Uterus (tissue), 3 donors: ENCODE measurements at regions not wholly inside any gene's neighbourhood (a gene's known extent, or its start where the extent isn't known, plus 50 kb on each side); places are given as distances from the start of the nearest gene placed in this dataset.

Experiments
- DNase-seq, 2 donors: peaks; one replicate each; pipeline ENCODE4 v3.0.0-alpha.2; 2019 to 2020
- H3K27ac ChIP-seq, 2 donors: fragments of 200-600 bp; sonication (generic); 1 replicate in 1 of 2; 2 replicates in 1 of 2; pipeline ENCODE4 v1.5.1; 2016 to 2018
- H3K27me3 ChIP-seq, 2 donors: fragments of 200-600 bp; sonication (generic); one replicate each; pipeline ENCODE4 v1.5.1; 2018 to 2019; ENCODE audit warnings: control low read depth in 1 of 2
- H3K36me3 ChIP-seq, 2 donors: fragments of 200-600 bp; sonication (generic); one replicate each; pipeline ENCODE4 v1.5.1; 2019; ENCODE audit warnings: control low read depth in 1 of 2
- H3K4me1 ChIP-seq, 2 donors: fragments of 200-600 bp; sonication (generic); one replicate each; pipeline ENCODE4 v1.5.1; 2018 to 2019; ENCODE audit warnings: control low read depth in 1 of 2
- H3K4me3 ChIP-seq, 2 donors: fragments of 200-600 bp; sonication (generic); 1 replicate in 1 of 2; 2 replicates in 1 of 2; pipeline ENCODE4 v1.5.1; 2018 to 2019; ENCODE audit warnings: mild to moderate bottlenecking in 1 of 2
- H3K9me3 ChIP-seq, 2 donors: fragments of 200-600 bp; sonication (generic); one replicate each; pipeline ENCODE4 v1.5.1; 2019; ENCODE audit warnings: control low read depth in 1 of 2
- POLR2A ChIP-seq, 2 donors: fragments of 450-650 bp; IDR thresholded peaks; one replicate each; pipeline ENCODE4 v1.6.1; 2016; ENCODE audit warnings: antibody characterized with exemption in 2 of 2, mild to moderate bottlenecking in 1 of 2, moderate library complexity in 1 of 2
- intact Hi-C: fragments of 100-400 bp; cut with DNase I; formaldehyde crosslinking; loops from one replicate; pipeline ENCODE4 v1.15.1; 2023; ENCODE audit warnings: low total_unique reads
- TF ChIP-seq, protein P1 (sequence below), 4 experiments: fragments of 200-600 bp in 2 of 4; fragments of 450-650 bp in 2 of 4; sonication (generic) in 2 of 4; IDR thresholded peaks; one replicate each; pipeline ENCODE4 v1.5.1; 2016 to 2019; ENCODE audit warnings: antibody characterized with exemption in 4 of 4, mild to moderate bottlenecking in 2 of 4, moderate library complexity in 1 of 4
- donor health status: DM: yes; HTN: yes; CAD: no.

- DNase-seq = no peak
- Histone ChIP-seq H3K4me3 (no peak overlapping the region), H3K9me3 (no peaks in the 10 kb centered on the region), H3K27ac (no peak overlapping the region), H3K36me3 (no peaks in the 10 kb centered on the region), H3K4me1 (no peaks in the 10 kb centered on the region), H3K27me3 (no peaks in the 10 kb centered on the region)
- intact Hi-C loops = no loop called here
- TF ChIP-seq POLR2A (IDR thresholded peaks at IDR 0.05) = no peak
- TF ChIP-seq, protein P1, sequence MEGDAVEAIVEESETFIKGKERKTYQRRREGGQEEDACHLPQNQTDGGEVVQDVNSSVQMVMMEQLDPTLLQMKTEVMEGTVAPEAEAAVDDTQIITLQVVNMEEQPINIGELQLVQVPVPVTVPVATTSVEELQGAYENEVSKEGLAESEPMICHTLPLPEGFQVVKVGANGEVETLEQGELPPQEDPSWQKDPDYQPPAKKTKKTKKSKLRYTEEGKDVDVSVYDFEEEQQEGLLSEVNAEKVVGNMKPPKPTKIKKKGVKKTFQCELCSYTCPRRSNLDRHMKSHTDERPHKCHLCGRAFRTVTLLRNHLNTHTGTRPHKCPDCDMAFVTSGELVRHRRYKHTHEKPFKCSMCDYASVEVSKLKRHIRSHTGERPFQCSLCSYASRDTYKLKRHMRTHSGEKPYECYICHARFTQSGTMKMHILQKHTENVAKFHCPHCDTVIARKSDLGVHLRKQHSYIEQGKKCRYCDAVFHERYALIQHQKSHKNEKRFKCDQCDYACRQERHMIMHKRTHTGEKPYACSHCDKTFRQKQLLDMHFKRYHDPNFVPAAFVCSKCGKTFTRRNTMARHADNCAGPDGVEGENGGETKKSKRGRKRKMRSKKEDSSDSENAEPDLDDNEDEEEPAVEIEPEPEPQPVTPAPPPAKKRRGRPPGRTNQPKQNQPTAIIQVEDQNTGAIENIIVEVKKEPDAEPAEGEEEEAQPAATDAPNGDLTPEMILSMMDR (IDR thresholded peaks at IDR 0.05) = no peak
Observed at GRCh38 chr5:28729067-28729466, 1690.7 kb upstream of the CDH9 start.

DNA sequence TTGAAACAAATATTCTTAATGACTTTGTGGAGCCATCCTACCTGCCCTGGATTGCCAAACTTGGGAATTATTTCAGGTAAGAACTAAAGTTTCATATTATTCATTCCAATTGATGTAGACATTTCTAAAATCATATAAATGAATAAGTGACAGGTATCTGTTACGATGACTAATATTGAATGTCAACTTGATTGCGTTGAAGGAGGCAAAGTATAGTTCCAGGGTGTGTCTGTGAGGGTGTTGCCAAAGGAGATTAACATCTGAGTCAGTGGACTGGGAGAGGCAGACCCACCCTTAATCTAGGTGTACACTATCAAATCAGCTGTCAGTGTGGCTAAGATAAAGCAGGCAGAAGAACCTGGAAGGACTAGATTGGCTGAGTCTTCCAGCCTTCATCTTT, 1688.4 kb upstream of the CDH9 start:
- Histone ChIP-seq H3K27ac (no peak overlapping the region), H3K4me1 (no peaks in the 10 kb centered on the region), H3K27me3 (no peaks in the 10 kb centered on the region), H3K36me3 (no peaks in the 10 kb centered on the region), H3K9me3 (no peaks in the 10 kb centered on the region), H3K4me3 (no peak overlapping the region)
- TF ChIP-seq POLR2A (IDR thresholded peaks at IDR 0.05) = no peak
- TF ChIP-seq, protein P1 (IDR thresholded peaks at IDR 0.05) = no peak
- no peak for DNase-seq
- intact Hi-C loops = no loop called here

DNA sequence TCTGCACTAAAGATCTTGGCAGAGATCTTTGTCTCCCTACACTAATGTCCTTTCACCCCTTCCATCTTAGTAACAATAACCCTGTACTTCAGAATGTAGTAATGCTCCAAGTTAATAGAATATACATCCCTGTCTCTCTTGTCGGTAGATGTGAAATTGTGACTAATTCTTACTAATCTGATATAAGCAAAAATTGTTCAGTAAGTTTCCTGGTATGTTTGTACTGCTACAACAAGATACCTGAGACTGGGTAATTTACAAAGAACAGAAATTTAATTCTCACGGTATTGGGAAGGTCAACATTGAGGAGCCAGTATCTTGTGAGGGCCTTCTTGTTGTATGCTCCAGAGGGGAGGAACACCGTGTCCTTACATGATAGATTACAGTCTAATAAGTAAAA, 1686.6 kb upstream of the CDH9 start:
- Histone ChIP-seq H3K9me3 (no peaks in the 10 kb centered on the region), H3K27me3 (no peaks in the 10 kb centered on the region), H3K4me3 (no peak overlapping the region), H3K36me3 (no peaks in the 10 kb centered on the region), H3K4me1 (no peaks in the 10 kb centered on the region), H3K27ac (no peak overlapping the region)
- intact Hi-C loops = no loop called here
- no peak for TF ChIP-seq POLR2A (IDR thresholded peaks at IDR 0.05)
- TF ChIP-seq, protein P1 (IDR thresholded peaks at IDR 0.05) = no peak
- no peak for DNase-seq

GRCh38 chr5:28714907-28715698, 1676.7 kb upstream of the CDH9 start:
- Histone ChIP-seq H3K4me1 (no peaks in the 10 kb centered on the region), H3K27me3 (no peaks in the 10 kb centered on the region), H3K27ac (no peak overlapping the region), H3K9me3 (no peaks in the 10 kb centered on the region), H3K36me3 (no peaks in the 10 kb centered on the region), H3K4me3 (no peak overlapping the region)
- TF ChIP-seq, protein P1 (IDR thresholded peaks at IDR 0.05) = no peak
- no peak for TF ChIP-seq POLR2A (IDR thresholded peaks at IDR 0.05)
- intact Hi-C loops = no loop called here
- no peak for DNase-seq

DNA sequence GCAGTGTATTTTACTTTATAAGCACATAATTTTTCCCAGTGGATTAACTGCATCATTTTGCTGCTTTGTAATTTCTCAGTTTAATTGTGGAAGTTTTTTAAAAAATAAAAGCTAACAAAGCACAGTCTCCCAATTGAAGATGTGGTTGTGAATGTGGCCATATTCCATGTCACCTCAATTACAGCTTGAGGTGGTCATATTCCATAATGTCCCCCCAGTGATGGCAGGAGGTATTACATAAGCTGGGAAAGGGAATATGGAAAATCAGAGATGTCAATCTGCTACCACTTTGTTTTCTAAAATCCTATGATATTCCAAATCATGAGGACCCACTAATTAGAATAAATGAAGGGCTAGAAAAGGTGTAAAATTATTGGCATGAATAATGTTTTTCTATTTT, 1672.0 kb upstream of the CDH9 start:
- H3K4me1 ChIP-seq = no peaks in the 10 kb centered on the region
- H3K4me3 ChIP-seq = no peak overlapping the region
- no peaks in the 10 kb centered on the region for H3K9me3 ChIP-seq
- no peak for DNase-seq
- H3K36me3 ChIP-seq = no peaks in the 10 kb centered on the region
- no peak overlapping the region for H3K27ac ChIP-seq
- intact Hi-C loops = no loop called here
- no peak for TF ChIP-seq POLR2A (IDR thresholded peaks at IDR 0.05)
- TF ChIP-seq, protein P1 (IDR thresholded peaks at IDR 0.05) = no peak
- H3K27me3 ChIP-seq = no peaks in the 10 kb centered on the region
